K562 (cell line): ENCODE measurements at regions not wholly inside any gene's neighbourhood (a gene's known extent, or its start where the extent isn't known, plus 50 kb on each side); places are given as distances from the start of the nearest gene placed in this dataset.

Source experiments
- ADNP ChIP-seq: fragments of 200-800 bp; sonication (Bioruptor generic); IDR thresholded peaks from 2 replicates; pipeline ENCODE4 v1.6.1; 2016; ENCODE audit warnings: missing genetic modification characterization, missing compliant biosample characterization
- DACH1 ChIP-seq: fragments of 450-650 bp; IDR thresholded peaks from 2 replicates; pipeline ENCODE4 v1.6.1; 2018; ENCODE audit not compliant: partially characterized antibody
- MCM2 ChIP-seq: fragments of 450-650 bp; IDR thresholded peaks from 2 replicates; pipeline ENCODE4 v1.6.1; 2017; ENCODE audit warnings: low read depth, mild to moderate bottlenecking
- MITF ChIP-seq: IDR thresholded peaks from 2 replicates; pipeline ENCODE4 v1.6.1; 2014; ENCODE audit warnings: antibody characterized with exemption
- NCOA1 ChIP-seq: fragments of 450-650 bp; IDR thresholded peaks from 2 replicates; pipeline ENCODE4 v1.6.1; 2016; ENCODE audit warnings: low read depth
- ZBED1 ChIP-seq: IDR thresholded peaks from 2 replicates; pipeline ENCODE4 v1.6.1; 2014
- ZNF347 ChIP-seq: fragments of 450-650 bp; formaldehyde crosslinking; IDR thresholded peaks from 2 replicates; pipeline ENCODE4 v1.4.0; 2020; ENCODE audit warnings: low read depth, mild to moderate bottlenecking, moderate library complexity
- ZNF57 ChIP-seq: fragments of 450-650 bp; formaldehyde crosslinking; IDR thresholded peaks from 2 replicates; pipeline ENCODE4 v1.4.0; 2020; ENCODE audit warnings: mild to moderate bottlenecking, moderate library complexity
- ZNF584 ChIP-seq: fragments of 200-800 bp; sonication (Bioruptor generic); IDR thresholded peaks from 2 replicates; pipeline ENCODE4 v1.6.1; 2016; ENCODE audit warnings: low read depth, mild to moderate bottlenecking, missing genetic modification characterization, missing compliant biosample characterization
- TF ChIP-seq, protein P1 (sequence below): fragments of 450-650 bp; IDR thresholded peaks from 2 replicates; pipeline ENCODE4 v1.6.1; 2014; ENCODE audit warnings: low read depth, mild to moderate bottlenecking, moderate library complexity, borderline replicate concordance
- TF ChIP-seq, protein P2 (sequence below): sonication (generic); formaldehyde crosslinking; IDR thresholded peaks from 2 replicates; pipeline ENCODE4 v1.8.1; 2023; ENCODE audit warnings: mild to moderate bottlenecking, missing genetic modification reagents, moderate library complexity

DNA sequence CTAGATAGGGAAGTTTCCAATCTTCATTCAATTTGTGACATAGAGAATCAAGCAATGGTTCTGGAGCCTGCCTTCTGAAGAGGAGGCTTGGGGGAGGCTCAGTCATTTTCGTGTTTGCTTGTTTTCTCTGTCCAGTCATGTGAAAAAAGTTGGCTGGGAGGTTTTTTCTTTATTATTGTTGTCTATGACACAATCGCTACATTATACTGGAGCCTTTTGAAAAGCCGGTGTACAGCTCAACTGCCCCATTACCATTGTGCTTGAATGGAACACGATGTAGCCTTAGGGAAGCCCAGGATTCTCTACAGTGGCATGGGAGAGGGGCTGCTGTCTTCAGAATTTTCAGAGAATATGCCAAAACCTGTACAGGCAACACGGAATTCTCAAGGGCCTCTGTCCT, 57.9 kb upstream of the NCAM1 start (continued):
- no peak for TF ChIP-seq MITF
- no peak for TF ChIP-seq DACH1
- TF ChIP-seq NCOA1: no peak
- TF ChIP-seq, protein P1, sequence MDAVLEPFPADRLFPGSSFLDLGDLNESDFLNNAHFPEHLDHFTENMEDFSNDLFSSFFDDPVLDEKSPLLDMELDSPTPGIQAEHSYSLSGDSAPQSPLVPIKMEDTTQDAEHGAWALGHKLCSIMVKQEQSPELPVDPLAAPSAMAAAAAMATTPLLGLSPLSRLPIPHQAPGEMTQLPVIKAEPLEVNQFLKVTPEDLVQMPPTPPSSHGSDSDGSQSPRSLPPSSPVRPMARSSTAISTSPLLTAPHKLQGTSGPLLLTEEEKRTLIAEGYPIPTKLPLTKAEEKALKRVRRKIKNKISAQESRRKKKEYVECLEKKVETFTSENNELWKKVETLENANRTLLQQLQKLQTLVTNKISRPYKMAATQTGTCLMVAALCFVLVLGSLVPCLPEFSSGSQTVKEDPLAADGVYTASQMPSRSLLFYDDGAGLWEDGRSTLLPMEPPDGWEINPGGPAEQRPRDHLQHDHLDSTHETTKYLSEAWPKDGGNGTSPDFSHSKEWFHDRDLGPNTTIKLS: no peak
- TF ChIP-seq ZNF584: no peak
- TF ChIP-seq, protein P2, sequence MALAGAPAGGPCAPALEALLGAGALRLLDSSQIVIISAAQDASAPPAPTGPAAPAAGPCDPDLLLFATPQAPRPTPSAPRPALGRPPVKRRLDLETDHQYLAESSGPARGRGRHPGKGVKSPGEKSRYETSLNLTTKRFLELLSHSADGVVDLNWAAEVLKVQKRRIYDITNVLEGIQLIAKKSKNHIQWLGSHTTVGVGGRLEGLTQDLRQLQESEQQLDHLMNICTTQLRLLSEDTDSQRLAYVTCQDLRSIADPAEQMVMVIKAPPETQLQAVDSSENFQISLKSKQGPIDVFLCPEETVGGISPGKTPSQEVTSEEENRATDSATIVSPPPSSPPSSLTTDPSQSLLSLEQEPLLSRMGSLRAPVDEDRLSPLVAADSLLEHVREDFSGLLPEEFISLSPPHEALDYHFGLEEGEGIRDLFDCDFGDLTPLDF (CRISPR knock-in tag): no peak
- TF ChIP-seq ZNF347 (CRISPR knock-in tag): no peak
- TF ChIP-seq ZNF57 (CRISPR knock-in tag): no peak
- TF ChIP-seq ADNP (tag): no peak
- TF ChIP-seq ZBED1: no peak
- TF ChIP-seq MCM2: no peak
